CD8-positive, alpha-beta memory T cell (primary cell): ENCODE measurements at regions not wholly inside any gene's neighbourhood (a gene's known extent, or its start where the extent isn't known, plus 50 kb on each side); places are given as distances from the start of the nearest gene placed in this dataset.

ENCODE experiments used
- CTCF ChIA-PET: fragments of 350-600 bp; sonication (Branson Sonifier 250); formaldehyde crosslinking; loops from one replicate; lab custom pipeline; 2021; ENCODE audit warnings: antibody characterized with exemption; lab: Charles Lee
- POLR2A ChIA-PET: fragments of 350-600 bp; sonication (Branson Sonifier 250); formaldehyde crosslinking; loops from one replicate; lab custom pipeline; 2021; ENCODE audit warnings: antibody characterized with exemption; lab: Charles Lee
- DNase-seq, 5 donors: peaks; one replicate each; pipeline versions ENCODE4 v3.0.0 to v3.0.0-alpha.2; 2020 to 2022; ENCODE audit warnings: mixed read lengths in 1 of 5
- H3K27ac ChIP-seq: one replicate; pipeline ENCODE4 v1.7.0; 2013; ENCODE audit warnings: low read depth, mild to moderate bottlenecking, low read length, moderate library complexity
- H3K27me3 ChIP-seq: 2 replicates; pipeline ENCODE4 v1.7.0; 2013; ENCODE audit warnings: low read length, mild to moderate bottlenecking; ENCODE audit not compliant: insufficient read depth, poor library complexity, severe bottlenecking
- H3K36me3 ChIP-seq: 2 replicates; pipeline ENCODE4 v1.7.0; 2013; ENCODE audit warnings: mild to moderate bottlenecking, low read length, moderate library complexity; ENCODE audit not compliant: insufficient read depth
- H3K4me1 ChIP-seq: 2 replicates; pipeline ENCODE4 v1.7.0; 2013; ENCODE audit warnings: mild to moderate bottlenecking, low read length, moderate library complexity; ENCODE audit not compliant: insufficient read depth
- H3K4me3 ChIP-seq: 2 replicates; pipeline ENCODE4 v1.7.0; 2013; ENCODE audit warnings: mild to moderate bottlenecking, low read length
- H3K9me3 ChIP-seq: 2 replicates; pipeline ENCODE4 v1.7.0; 2013; ENCODE audit warnings: mild to moderate bottlenecking, low read length
- H3K27ac Mint-ChIP-seq, 8 donors: one replicate each; pipeline ENCODE4 v1.8.0; 2020 to 2021; ENCODE audit warnings: mixed read lengths in 8 of 8, mild to moderate bottlenecking in 6 of 8, inconsistent platforms in 3 of 8, moderate library complexity in 3 of 8
- H3K27me3 Mint-ChIP-seq, 2 donors: one replicate each; pipeline ENCODE4 v1.8.0; 2020 to 2021; ENCODE audit warnings: mixed read lengths in 2 of 2, mild to moderate bottlenecking in 1 of 2, moderate library complexity in 1 of 2
- H3K36me3 Mint-ChIP-seq, 3 donors: one replicate each; pipeline ENCODE4 v1.8.0; 2020 to 2021; ENCODE audit warnings: mixed read lengths in 3 of 3, inconsistent platforms in 1 of 3, mild to moderate bottlenecking in 1 of 3
- H3K4me1 Mint-ChIP-seq, 3 donors: one replicate each; pipeline ENCODE4 v1.8.0; 2020 to 2021; ENCODE audit warnings: mixed read lengths in 3 of 3, inconsistent platforms in 1 of 3, mild to moderate bottlenecking in 1 of 3
- H3K4me3 Mint-ChIP-seq, 7 donors: one replicate each; pipeline ENCODE4 v1.8.0; 2020 to 2021; ENCODE audit warnings: mixed read lengths in 7 of 7, mild to moderate bottlenecking in 6 of 7, moderate library complexity in 4 of 7, inconsistent platforms in 2 of 7
- H3K9me3 Mint-ChIP-seq, 5 donors: one replicate each; pipeline ENCODE4 v1.8.0; 2020 to 2022; ENCODE audit warnings: mixed read lengths in 5 of 5, mild to moderate bottlenecking in 3 of 5, moderate library complexity in 2 of 5, inconsistent platforms in 1 of 5

- Histone ChIP-seq H3K9me3 (no peaks in the 10 kb centered on the region), H3K27ac (no peak overlapping the region), H3K4me3 (no peak overlapping the region), H3K4me1 (no peaks in the 10 kb centered on the region), H3K36me3 (no peaks in the 10 kb centered on the region), H3K27me3 (peaks cover 4% of the 10 kb centered on the region)
- H3K4me3 Mint-ChIP-seq = no peak overlapping the region
- peaks cover 0 to 12% (median 0%) of the 10 kb centered on the region in 3 donors for H3K36me3 Mint-ChIP-seq
- DNase-seq = no peak
- H3K9me3 Mint-ChIP-seq = peaks cover 2 to 22% (median 12%) of the 10 kb centered on the region in 5 donors
- no peaks in the 10 kb centered on the region for H3K4me1 Mint-ChIP-seq
- CTCF ChIA-PET = no interaction called here
- POLR2A ChIA-PET = no interaction called here
- peaks cover 22 to 46% of the 10 kb centered on the region in 2 donors for H3K27me3 Mint-ChIP-seq
- H3K27ac Mint-ChIP-seq = no peak overlapping the region
These were observed 56.7 kb upstream of the GUCA2B start for GRCh38 chr1:42096554-42096953.

GRCh38 chr1:42089246-42089645, 64.0 kb upstream of the GUCA2B start:
- H3K4me1 ChIP-seq = no peaks in the 10 kb centered on the region
- no peak overlapping the region for H3K27ac Mint-ChIP-seq
- no peak overlapping the region for H3K27ac ChIP-seq
- H3K4me3 Mint-ChIP-seq = no peak overlapping the region
- H3K27me3 ChIP-seq = peaks cover 5% of the 10 kb centered on the region
- H3K27me3 Mint-ChIP-seq = peaks cover 29 to 39% of the 10 kb centered on the region in 2 donors
- ChIA-PET POLR2A (no interaction called here), CTCF (no interaction called here)
- no peaks in the 10 kb centered on the region for H3K36me3 ChIP-seq
- H3K9me3 ChIP-seq = no peaks in the 10 kb centered on the region
- H3K4me1 Mint-ChIP-seq = no peaks in the 10 kb centered on the region
- peaks cover 25 to 39% (median 28%) of the 10 kb centered on the region in 5 donors for H3K9me3 Mint-ChIP-seq
- peaks cover 0 to 29% (median 0%) of the 10 kb centered on the region in 3 donors for H3K36me3 Mint-ChIP-seq
- no peak overlapping the region for H3K4me3 ChIP-seq
- DNase-seq = no peak

GRCh38 chr1:42086146-42086545, 67.1 kb upstream of the GUCA2B start:
- Histone ChIP-seq H3K36me3 (no peaks in the 10 kb centered on the region), H3K9me3 (no peaks in the 10 kb centered on the region), H3K4me3 (no peak overlapping the region), H3K27ac (no peak overlapping the region), H3K4me1 (no peaks in the 10 kb centered on the region), H3K27me3 (peaks cover 5% of the 10 kb centered on the region)
- H3K4me1 Mint-ChIP-seq = no peaks in the 10 kb centered on the region
- CTCF ChIA-PET = no interaction called here
- H3K4me3 Mint-ChIP-seq = no peak overlapping the region
- POLR2A ChIA-PET = interaction anchor here (0.6 kb wide), 1 partner anchor 305 kb away, joined by 3 read pairs; no protein-coding TSS in a partner anchor
- H3K36me3 Mint-ChIP-seq = peaks cover 0 to 30% (median 0%) of the 10 kb centered on the region in 3 donors
- H3K9me3 Mint-ChIP-seq = peaks cover 21 to 30% (median 23%) of the 10 kb centered on the region in 5 donors
- no peak overlapping the region for H3K27ac Mint-ChIP-seq
- peaks cover 28 to 45% of the 10 kb centered on the region in 2 donors for H3K27me3 Mint-ChIP-seq
- DNase-seq = no peak

DNA sequence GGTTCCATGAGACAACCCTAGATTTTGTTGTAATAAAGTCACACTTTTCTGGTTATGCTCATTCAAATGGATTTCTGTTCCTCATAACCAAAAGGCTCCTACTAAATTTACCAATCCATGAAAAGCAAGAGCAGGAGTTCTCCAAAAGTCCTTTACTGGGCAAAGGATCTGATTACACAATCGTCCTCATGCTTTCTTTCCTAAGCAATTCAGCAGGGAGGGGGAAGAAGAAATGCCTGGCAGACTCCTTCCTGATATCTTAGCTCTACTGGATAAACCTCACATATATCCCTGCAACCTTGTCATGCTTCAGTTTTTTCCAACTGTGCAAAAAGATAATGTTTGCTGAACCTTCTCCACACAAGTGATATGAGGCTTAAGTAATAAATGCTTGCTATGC, 67.6 kb upstream of the GUCA2B start:
- no peak overlapping the region for H3K4me3 ChIP-seq
- DNase-seq = no peak
- ChIA-PET POLR2A (no interaction called here), CTCF (no interaction called here)
- Mint-ChIP-seq H3K27me3 (peaks cover 28 to 47% of the 10 kb centered on the region in 2 donors), H3K4me3 (no peak overlapping the region), H3K4me1 (no peaks in the 10 kb centered on the region), H3K27ac (no peak overlapping the region), H3K9me3 (peaks cover 22 to 27% (median 23%) of the 10 kb centered on the region in 5 donors), H3K36me3 (peaks cover 0 to 32% (median 0%) of the 10 kb centered on the region in 3 donors)
- H3K9me3 ChIP-seq = no peaks in the 10 kb centered on the region
- no peak overlapping the region for H3K27ac ChIP-seq
- H3K36me3 ChIP-seq = no peaks in the 10 kb centered on the region
- peaks cover 5% of the 10 kb centered on the region for H3K27me3 ChIP-seq
- H3K4me1 ChIP-seq = no peaks in the 10 kb centered on the region

DNA sequence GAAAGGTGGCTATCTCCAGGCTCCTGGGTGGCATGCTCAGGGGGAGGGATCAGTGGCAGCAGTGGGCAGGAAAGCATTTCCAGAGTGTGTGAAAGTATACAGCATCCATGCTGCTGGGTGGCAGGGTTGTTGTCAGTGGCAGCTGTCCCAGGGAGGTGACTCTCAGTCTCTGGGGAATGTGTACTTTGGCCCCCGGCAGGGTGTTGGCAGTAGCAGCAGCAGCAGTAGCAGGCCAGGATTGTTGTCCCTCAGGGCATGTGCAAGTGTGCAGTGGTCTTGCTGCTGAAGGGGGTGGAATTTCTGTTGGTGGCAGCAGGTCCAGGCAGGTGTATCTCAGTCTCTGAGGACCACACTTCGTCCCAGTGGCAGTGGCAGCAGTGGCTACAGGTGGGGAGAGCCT, 71.7 kb upstream of the GUCA2B start:
- Histone ChIP-seq H3K36me3 (no peaks in the 10 kb centered on the region), H3K9me3 (no peaks in the 10 kb centered on the region), H3K27me3 (peaks cover 5% of the 10 kb centered on the region), H3K4me3 (no peak overlapping the region), H3K27ac (no peak overlapping the region), H3K4me1 (no peaks in the 10 kb centered on the region)
- no peak overlapping the region for H3K4me3 Mint-ChIP-seq
- no peak for DNase-seq
- H3K27me3 Mint-ChIP-seq = peaks cover 16 to 54% of the 10 kb centered on the region in 2 donors
- H3K4me1 Mint-ChIP-seq = no peaks in the 10 kb centered on the region
- ChIA-PET CTCF (no interaction called here), POLR2A (no interaction called here)
- H3K36me3 Mint-ChIP-seq = peaks cover 0 to 30% (median 0%) of the 10 kb centered on the region in 3 donors
- H3K9me3 Mint-ChIP-seq = peaks cover 6 to 18% (median 13%) of the 10 kb centered on the region in 5 donors
- no peak overlapping the region for H3K27ac Mint-ChIP-seq

DNA sequence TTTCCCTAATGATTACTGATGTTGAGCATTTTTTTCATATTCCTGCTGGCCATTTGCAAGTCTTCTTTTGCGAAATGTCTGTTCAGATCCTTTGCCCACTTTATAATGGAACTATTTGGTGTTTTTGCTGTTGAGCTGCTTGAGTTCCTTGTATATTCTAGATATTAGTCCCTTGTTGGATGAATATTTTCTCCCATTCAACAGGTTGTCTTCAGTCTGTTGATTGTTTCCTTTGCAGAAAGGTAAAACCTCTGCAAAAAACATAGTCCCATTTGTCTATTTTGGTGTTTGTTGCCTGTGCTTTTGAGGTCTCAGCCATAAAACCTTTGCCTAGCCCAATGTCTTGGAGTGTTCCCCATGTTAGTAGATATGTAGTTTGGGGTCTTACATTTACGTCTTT, 78.0 kb upstream of the GUCA2B start:
- H3K27me3 Mint-ChIP-seq = peaks cover 7 to 48% of the 10 kb centered on the region in 2 donors
- H3K36me3 ChIP-seq = no peaks in the 10 kb centered on the region
- ChIA-PET CTCF (no interaction called here), POLR2A (no interaction called here)
- no peak overlapping the region for H3K4me3 Mint-ChIP-seq
- DNase-seq = no peak
- H3K4me3 ChIP-seq = no peak overlapping the region
- H3K27ac ChIP-seq = no peak overlapping the region
- peaks cover 2 to 12% (median 10%) of the 10 kb centered on the region in 5 donors for H3K9me3 Mint-ChIP-seq
- H3K4me1 ChIP-seq = no peaks in the 10 kb centered on the region
- H3K27me3 ChIP-seq = no peaks in the 10 kb centered on the region
- H3K9me3 ChIP-seq = no peaks in the 10 kb centered on the region
- no peaks in the 10 kb centered on the region for H3K4me1 Mint-ChIP-seq
- H3K27ac Mint-ChIP-seq = no peak overlapping the region
- peaks cover 0 to 14% (median 0%) of the 10 kb centered on the region in 3 donors for H3K36me3 Mint-ChIP-seq

GRCh38 chr1:42070996-42071395, 82.2 kb upstream of the GUCA2B start:
- Mint-ChIP-seq H3K27me3 (peaks cover 7 to 26% of the 10 kb centered on the region in 2 donors), H3K4me3 (no peak overlapping the region), H3K36me3 (no peaks in the 10 kb centered on the region), H3K27ac (no peak overlapping the region), H3K9me3 (no peaks in the 10 kb centered on the region), H3K4me1 (no peaks in the 10 kb centered on the region)
- Histone ChIP-seq H3K27me3 (no peaks in the 10 kb centered on the region), H3K4me1 (no peaks in the 10 kb centered on the region), H3K4me3 (no peak overlapping the region), H3K9me3 (no peaks in the 10 kb centered on the region), H3K36me3 (no peaks in the 10 kb centered on the region), H3K27ac (no peak overlapping the region)
- DNase-seq = no peak
- ChIA-PET POLR2A (no interaction called here), CTCF (no interaction called here)

- H3K36me3 Mint-ChIP-seq = peaks cover 0 to 15% (median 3%) of the 10 kb centered on the region in 3 donors
- H3K4me1 Mint-ChIP-seq = peaks cover 5% of the 10 kb centered on the region in 3 donors
- Histone ChIP-seq H3K9me3 (no peaks in the 10 kb centered on the region), H3K27ac (no peak overlapping the region), H3K36me3 (no peaks in the 10 kb centered on the region), H3K27me3 (no peaks in the 10 kb centered on the region), H3K4me3 (no peak overlapping the region), H3K4me1 (no peaks in the 10 kb centered on the region)
- ChIA-PET POLR2A (no interaction called here), CTCF (no interaction called here)
- H3K27ac Mint-ChIP-seq = no peak overlapping the region
- peaks cover 50 to 73% of the 10 kb centered on the region in 2 donors for H3K27me3 Mint-ChIP-seq
- DNase-seq = no peak
- no peak overlapping the region for H3K4me3 Mint-ChIP-seq
- H3K9me3 Mint-ChIP-seq = peaks cover 10 to 22% (median 16%) of the 10 kb centered on the region in 5 donors
These were observed 95.4 kb upstream of the GUCA2B start for GRCh38 chr1:42057800-42058199.
